NCI-H1930 (cell line): ENCODE measurements at regions not wholly inside any gene's neighbourhood (a gene's known extent, or its start where the extent isn't known, plus 50 kb on each side); places are given as distances from the start of the nearest gene placed in this dataset.
"Not testable (repeated sequence)": the region's sequence is repeated elsewhere in the genome, so short reads cannot be mapped to it uniquely, and the experiment has no call there.

ENCODE experiments used
- DNase-seq, 2 experiments: peaks; one replicate each; lab custom pipeline; 2025; lab: John Stamatoyannopoulos, UW

DNA sequence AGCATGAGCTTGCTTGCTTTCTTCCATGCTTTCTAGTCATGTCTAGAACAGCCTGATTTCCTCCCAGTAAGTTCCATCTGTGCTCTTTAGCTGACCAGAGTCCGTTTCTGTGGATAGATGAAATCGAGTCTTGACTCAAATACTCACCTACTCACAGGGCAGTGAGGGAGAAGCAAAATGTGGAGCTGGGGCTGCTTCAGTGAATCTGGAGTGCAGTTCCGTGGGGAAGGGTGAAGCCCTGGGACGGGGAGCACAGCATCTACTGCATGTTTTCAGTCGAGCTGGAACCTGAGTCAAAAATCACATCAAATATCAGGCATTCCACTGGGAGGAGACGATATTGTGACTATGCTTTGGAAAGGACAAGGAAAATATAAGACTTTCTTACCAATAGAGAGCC lies 70.3 kb upstream of the PRMT8 start:
- DNase-seq: no peak

DNA sequence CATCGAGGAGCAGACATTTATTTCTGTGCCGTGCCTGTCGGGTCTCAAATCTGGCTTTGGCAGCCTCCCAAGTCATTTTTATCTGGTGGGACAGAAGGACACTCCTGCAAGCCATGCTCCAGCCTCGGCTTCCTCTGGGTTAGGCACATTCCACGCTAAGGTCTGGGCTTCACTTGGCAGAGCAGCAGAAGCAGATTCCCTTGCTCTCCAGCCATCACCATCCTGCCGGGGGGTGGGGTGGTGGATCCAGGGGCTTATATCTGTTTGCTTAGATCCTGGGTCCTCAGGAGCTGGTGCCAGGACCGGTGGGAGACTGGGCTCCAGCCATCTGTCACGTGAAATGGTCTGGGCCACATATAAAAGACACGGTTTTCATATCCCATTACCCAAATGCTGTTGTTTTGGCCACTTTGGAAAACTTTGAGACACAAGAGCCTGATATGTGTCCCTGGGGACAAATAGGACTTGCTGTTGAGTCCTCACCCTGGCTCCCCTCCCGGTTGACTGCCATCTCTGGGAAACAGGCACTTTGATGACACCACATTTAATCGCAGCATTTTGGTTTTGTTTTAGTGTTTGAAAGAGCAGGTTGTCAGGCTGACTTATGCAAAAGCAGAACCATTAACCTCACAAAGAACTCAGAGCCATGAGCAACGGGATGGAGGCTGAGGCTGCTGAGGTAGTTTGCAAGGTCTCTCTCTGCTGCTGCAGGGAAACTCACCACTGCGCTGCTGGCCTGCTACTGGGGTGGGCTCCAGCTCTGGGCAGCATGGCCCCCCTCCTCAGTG lies 69.6 kb upstream of the PRMT8 start:
- no peak for DNase-seq

DNA sequence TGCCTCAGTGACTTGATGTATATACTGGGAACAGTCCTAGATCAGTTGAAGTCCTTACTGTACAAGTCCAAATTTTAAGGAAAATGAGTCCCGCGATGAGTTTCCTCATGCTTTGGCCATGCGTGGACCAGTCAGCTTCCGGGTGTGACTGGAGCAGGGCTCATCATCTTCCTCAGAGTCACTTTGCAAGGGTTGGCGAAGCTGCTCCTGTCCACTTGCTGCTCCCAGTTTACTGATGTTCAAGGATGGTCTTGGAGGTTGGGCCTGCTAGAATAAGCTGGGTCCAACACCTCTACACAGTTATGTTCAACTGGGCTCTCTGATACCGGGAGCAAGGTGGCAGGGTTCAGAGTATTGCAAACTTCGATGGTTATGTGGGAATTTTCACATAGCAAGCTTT lies 66.2 kb upstream of the PRMT8 start:
- not testable (repeated sequence) for DNase-seq

DNA sequence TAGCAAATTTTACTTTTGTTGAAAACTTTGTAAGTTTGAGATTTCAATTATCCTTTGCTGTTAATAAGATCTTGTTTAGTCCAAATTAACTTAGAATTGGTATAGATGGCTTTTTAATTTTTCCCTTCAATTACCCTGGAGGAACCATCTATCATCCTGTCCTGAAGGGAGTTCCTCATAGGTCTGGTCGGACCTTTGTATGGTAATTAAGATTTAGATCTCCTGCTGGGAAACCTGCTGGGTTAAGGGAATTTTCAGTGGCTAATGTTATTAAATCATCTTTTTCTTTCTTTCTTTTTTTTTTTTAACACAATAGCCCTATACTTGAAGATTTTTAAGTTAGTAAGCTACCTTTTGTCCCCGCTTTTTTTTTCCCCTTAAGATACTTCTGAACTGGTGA lies 63.0 kb upstream of the PRMT8 start:
- no peak for DNase-seq

DNA sequence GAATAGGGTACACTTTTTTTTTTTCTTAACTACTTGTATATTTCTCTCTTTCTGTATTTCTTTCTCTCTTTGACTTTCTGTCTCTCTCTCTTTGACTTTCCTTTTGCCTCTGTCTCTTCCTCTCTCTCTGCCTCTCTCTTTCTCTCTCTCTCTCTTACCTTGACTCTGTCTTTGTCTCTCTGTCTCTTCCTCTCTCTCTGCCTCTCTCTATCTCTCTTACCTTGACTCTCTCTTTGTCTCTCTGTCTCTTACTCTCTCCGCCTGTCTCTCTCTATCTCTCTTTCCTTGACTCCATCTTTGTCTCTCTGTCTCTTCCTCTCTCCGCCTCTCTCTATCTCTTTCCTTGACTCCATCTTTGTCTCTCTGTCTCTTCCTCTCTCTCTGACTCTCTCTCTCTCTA lies 62.4 kb upstream of the PRMT8 start:
- no peak for DNase-seq

DNA sequence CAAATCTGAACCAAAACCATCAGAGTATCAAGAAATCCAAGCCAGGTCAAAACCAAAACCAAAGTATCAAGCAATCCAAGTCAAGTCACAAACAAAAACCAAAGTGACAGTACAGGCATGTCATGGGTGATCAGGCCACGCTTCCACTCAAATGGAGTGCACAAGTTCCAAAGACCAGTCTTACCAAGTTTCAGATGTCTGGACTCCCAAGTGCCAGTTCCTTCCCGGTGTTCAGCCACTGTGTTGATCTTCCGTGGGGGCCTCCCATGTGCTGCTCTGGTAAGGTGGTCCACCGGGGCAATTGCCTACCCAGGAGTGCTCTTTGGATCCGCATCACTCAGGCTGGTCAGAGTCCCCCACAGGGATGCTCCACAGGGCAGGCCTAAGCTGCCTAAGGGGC lies 61.5 kb upstream of the PRMT8 start:
- not testable (repeated sequence) for DNase-seq

DNA sequence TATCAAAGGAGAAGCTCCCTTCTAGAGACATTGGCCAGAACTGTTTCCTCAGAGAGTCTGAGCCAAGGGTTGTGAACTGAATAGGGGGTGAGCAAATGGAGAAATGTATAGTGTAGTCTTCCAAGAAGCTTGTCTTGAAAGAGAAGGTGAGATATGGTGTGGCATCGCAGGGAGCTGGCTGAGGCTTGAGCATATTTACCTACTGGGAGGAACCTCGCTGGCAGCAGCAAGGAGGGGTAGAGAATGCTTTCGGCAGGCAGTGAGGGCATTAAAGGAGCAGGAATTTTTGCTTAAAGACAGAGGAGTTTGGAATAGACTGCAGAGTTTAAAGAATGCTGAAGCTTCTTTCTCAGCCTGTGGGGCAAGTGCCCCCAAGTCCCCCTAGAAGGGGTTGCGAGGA lies 59.3 kb upstream of the PRMT8 start:
- DNase-seq: no peak

DNA sequence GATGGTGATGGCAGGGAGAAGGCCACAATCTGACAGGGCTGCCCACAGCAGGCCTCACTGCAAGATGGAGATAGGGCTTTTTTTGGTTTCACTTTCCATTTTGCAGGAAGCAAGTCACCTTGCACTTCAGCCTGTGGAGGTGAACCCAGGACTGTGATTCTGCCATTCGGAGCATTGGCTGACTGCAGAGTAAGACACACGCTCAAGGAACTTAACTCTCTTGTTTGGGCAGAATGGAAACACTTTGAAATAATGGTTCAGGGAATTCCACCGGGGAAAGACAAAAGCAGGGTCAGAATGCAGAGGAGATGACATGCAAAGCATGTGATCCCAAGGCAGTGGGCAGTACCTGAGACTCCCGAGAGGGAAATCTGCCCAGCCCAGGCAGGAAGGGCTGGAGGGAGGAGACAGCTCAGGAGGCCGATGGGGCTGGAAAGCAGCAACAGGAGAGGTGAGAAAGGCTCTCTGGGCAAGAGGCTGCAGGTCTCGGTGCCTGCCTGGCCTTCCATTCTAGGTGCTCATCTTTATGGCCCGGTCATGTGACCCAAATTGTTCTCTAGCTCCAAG lies 58.7 kb upstream of the PRMT8 start:
- no peak for DNase-seq

DNA sequence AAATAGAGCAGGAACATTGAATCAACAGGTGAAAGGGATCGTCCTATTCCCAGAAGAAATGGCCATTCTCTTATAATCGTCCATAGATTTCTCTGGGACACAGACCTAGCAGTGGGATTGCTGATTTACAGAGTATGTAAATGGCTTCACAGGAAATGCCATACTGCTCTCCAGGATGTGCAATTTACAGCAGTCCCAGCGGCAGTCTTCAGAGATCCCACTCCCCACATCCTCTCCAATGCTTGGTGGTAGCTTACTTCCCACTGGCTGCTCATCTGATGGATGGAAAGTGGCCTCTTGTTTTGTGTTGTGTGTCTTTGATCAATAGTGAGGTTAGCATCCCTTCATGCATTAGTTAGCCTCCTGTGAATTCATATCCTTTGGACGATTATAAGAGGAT lies 58.1 kb upstream of the PRMT8 start:
- no peak for DNase-seq

DNA sequence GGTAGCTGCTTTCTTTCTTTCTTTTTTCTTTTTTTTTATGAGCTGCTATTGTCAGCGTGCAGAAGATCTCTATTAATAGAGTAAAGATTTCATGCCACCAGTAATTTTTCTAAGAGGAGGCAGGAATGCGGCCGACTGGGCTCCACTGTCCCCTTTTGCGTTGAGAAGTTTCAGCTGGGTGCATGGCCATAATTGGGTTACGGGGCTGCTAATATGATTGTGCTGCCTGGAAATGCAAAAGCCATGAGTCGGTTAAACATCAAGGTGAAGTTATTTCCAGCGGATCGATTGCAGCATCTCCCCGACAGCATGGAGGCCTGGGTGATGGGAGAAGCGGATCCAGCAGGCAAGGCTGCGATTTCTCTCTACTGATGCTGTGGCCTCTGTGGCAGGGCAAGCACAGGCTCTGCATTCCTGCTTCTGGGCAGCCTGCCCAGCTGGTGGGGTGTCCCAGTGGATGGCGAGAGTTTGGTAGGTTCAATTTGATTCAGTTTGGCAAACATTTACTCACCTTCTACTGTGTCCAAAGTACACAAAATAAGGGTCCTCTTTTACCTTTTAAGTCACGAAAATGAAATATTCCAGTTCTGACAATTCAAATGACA lies 54.4 kb upstream of the PRMT8 start:
- no peak for DNase-seq

DNA sequence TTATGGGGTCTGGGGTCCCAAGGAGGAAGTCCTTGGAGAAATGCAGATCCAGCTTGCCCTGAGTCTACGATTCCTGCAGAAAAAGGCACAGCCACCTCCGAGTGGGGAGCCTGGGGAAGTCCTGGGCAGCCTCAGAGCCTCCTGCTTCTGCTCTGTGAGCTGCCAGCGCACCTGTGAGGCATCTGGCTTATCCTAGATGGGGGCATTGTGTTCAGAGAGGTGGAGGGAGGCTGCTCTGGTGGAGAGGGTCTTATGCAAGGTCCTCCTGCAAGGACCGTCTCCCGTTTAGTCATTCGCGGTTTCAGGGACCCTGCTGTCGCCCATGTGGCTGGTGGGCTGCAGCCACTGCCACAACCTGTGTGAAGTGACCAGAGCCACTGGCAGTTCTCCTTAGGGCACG lies 53.0 kb upstream of the PRMT8 start:
- DNase-seq: no peak

DNA sequence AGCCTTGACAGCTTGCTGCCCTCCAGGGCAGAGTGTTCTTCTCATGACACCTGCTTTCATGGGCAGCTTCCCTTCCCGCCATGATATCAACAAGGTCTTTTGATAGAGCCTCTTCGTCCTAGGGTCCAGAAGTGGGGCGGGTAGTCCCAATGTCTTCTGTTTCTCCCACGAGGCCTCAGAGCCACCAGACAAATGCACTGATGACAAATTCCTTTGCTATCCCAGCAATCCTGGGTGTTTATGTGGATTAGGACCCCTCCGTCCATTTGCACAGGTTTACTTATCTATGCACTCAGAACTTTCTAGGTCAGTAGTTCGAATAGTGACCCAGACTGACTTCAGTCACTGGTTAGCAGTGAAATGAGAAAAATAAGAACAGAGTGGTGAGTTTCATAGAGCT lies 52.6 kb upstream of the PRMT8 start:
- DNase-seq: no peak
